GM18909 (cell line): ENCODE measurements at regions not wholly inside any gene's neighbourhood (a gene's known extent, or its start where the extent isn't known, plus 50 kb on each side); places are given as distances from the start of the nearest gene placed in this dataset.
"Not testable (repeated sequence)": the region's sequence is repeated elsewhere in the genome, so short reads cannot be mapped to it uniquely, and the experiment has no call there.

Source experiments
- ATAC-seq: cut with Tn5 transposase; IDR thresholded peaks from one replicate; pipeline ENCODE4 v1.9.1; 2021; ENCODE audit warnings: mild to moderate bottlenecking; ENCODE audit not compliant: unreplicated experiment, poor library complexity

- no peak for ATAC-seq
These were observed 1850.9 kb upstream of the LRRTM1 start for GRCh38 chr2:82155469-82155868.

GRCh38 chr2:82143343-82143742, 1838.8 kb upstream of the LRRTM1 start:
- no peak for ATAC-seq

GRCh38 chr2:82139979-82140611, 1835.5 kb upstream of the LRRTM1 start:
- ATAC-seq: no peak

GRCh38 chr2:82137441-82137840, 1832.9 kb upstream of the LRRTM1 start:
- ATAC-seq: no peak

GRCh38 chr2:82128051-82128450, 1823.5 kb upstream of the LRRTM1 start:
- no peak for ATAC-seq

DNA sequence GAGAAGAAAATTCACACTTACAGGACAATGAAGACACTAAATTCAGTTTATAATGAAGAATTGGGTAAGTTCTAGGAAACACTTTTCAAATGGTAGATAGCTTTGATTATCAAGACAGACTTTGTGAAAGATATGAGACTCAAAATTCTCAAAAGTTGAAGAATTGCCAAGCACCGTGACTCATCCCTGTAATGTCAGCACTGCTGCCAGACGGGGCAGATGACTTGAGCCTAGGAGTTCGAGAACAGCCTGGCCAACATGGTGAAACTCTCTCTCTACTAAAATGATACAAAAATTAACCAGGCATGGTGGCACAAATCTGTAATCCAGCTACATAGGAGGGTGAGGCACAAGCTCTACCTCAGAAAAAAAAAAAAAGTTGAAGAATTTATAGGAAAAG, 1820.1 kb upstream of the LRRTM1 start:
- ATAC-seq: no peak

- no peak for ATAC-seq
These were observed 1816.1 kb upstream of the LRRTM1 start for GRCh38 chr2:82120654-82121053.

- ATAC-seq: no peak
These were observed 1815.6 kb upstream of the LRRTM1 start for GRCh38 chr2:82120115-82120514.

- no peak for ATAC-seq
These were observed 1804.9 kb upstream of the LRRTM1 start for GRCh38 chr2:82109418-82109817.

GRCh38 chr2:82098617-82099016, 1794.1 kb upstream of the LRRTM1 start:
- no peak for ATAC-seq

GRCh38 chr2:82089518-82089917, 1785.0 kb upstream of the LRRTM1 start:
- no peak for ATAC-seq

DNA sequence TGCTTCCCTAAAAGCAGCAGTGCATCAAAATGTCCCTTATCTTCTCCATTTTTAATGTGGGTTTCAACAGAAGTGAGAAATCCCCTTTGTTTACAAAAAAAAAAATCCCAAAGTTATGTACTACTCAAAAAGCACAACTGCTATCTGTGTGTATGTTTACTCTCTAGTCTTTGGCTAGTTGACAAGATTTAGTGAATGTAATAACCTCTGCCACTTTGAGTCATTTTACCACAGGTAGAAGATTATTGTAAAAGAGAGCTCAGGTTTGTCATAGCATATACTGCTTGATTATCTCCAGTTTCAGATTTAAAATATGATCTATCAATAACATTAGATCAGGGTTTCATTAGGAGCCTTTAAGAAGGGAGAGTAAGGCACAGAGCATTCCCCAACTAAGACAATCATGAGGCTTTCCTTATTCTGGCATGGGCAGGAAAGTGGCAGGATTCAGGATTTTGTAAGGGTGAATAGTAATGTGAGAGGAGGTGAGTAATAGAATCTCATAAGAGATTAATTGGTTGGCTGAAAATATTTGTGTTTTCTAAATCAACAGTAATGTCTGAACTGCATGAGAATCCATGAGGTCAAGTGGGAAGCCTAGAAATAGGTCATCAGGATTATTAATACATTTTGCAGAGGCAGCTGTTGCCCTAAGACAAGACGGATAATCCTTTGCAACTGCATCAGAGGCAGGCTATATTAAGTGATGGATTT, 1780.3 kb upstream of the LRRTM1 start:
- no peak for ATAC-seq

- no peak for ATAC-seq
These were observed 1771.3 kb upstream of the LRRTM1 start for GRCh38 chr2:82075875-82076274.

DNA sequence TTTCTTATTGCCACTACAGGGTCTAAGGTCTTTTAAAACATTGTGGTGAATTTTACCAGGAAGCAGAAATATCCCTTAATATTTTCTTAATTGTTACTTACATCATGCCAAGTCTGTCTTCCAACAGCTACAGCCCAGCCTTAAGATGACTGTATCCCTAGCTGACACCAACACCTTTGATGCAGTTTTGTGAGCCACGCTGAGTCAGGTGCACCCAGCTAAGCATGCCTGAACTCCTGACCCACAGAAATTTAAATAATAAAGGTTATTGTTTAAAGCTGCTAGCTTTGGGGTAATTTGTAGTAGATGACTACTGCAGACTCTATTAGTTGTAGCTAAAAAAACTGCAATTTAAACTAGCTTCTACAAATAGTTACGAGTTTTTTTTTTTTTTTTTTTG, 1757.9 kb upstream of the LRRTM1 start:
- ATAC-seq: no peak

DNA sequence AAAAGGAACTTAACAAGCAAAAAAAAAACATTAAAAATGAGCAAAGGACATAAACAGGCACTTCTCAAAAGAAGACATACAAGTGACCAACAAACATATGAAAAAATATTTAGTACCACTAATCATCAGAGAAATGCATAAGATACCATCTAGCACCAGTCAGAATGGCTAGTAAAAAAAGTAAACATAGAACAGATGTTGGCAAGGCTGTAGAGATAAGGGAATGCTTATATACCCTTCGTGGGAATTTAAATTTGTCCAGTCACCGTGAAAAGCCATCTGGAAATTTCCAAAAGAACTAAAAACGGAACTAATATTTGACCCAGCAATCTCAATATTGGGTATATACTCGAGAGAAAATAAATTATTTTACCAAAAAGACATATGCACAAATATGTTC, 1751.3 kb upstream of the LRRTM1 start:
- ATAC-seq: no peak

- ATAC-seq: no peak
These were observed 1739.3 kb upstream of the LRRTM1 start for GRCh38 chr2:82043867-82044266.

- no peak for ATAC-seq
These were observed 1723.5 kb upstream of the LRRTM1 start for GRCh38 chr2:82027921-82028615.

DNA sequence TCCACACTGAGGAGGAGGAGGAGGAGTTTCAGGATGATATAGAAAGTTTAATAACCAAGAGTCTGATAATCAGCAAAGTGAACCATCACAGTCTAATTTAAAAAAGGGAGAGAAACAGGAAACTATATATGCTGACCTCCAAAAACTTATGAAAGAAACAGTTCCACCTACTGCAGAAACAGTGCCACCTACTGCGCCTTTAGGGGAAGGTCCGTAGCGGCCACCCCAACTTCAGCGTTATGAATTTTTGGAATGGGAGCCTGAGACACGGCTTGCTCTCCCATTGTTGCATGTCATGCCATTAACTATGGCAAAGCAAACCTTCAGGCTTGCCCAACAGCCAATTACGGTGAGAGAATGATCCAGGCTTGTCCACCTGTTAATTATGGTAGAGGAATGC, 1719.2 kb upstream of the LRRTM1 start:
- no peak for ATAC-seq

GRCh38 chr2:82013641-82014040, 1709.1 kb upstream of the LRRTM1 start:
- no peak for ATAC-seq

GRCh38 chr2:82007071-82007664, 1702.6 kb upstream of the LRRTM1 start:
- no peak for ATAC-seq

- ATAC-seq: not testable (repeated sequence)
These were observed 1701.3 kb upstream of the LRRTM1 start for GRCh38 chr2:82005889-82006288.
